Vagina (tissue), 2 donors: ENCODE measurements at regions not wholly inside any gene's neighbourhood (a gene's known extent, or its start where the extent isn't known, plus 50 kb on each side); places are given as distances from the start of the nearest gene placed in this dataset.

Source experiments
- CTCF ChIP-seq, 3 experiments: fragments of 450-650 bp in 2 of 3; fragments of 200-600 bp in 1 of 3; sonication (generic) in 1 of 3; IDR thresholded peaks; one replicate each; pipeline ENCODE4 v1.5.1; 2017 to 2019; ENCODE audit warnings: antibody characterized with exemption in 3 of 3, mild to moderate bottlenecking in 2 of 3, moderate library complexity in 2 of 3
- POLR2A ChIP-seq, 2 donors: fragments of 450-650 bp; IDR thresholded peaks; one replicate each; pipeline ENCODE4 v1.6.1; 2017; ENCODE audit warnings: antibody characterized with exemption in 2 of 2, mild to moderate bottlenecking in 2 of 2, moderate library complexity in 2 of 2
- POLR2AphosphoS5 ChIP-seq, 2 donors: sonication (generic); formaldehyde crosslinking; IDR thresholded peaks; one replicate each; pipeline ENCODE4 v1.9.0; 2017; ENCODE audit warnings: antibody characterized with exemption in 2 of 2, mild to moderate bottlenecking in 2 of 2, low read depth in 1 of 2; ENCODE audit not compliant: insufficient read depth in 1 of 2

GRCh38 chr2:122105877-122106206, 350.4 kb downstream of the TSN start:
- TF ChIP-seq CTCF (IDR thresholded peaks at IDR 0.05): no peak
- TF ChIP-seq POLR2A (IDR thresholded peaks at IDR 0.05): no peak
- TF ChIP-seq POLR2AphosphoS5 (IDR thresholded peaks at IDR 0.05; ENCODE audit: insufficient read depth in 1 of 2, low read depth in 1 of 2): no peak
